Liver (tissue), 7 donors: ENCODE measurements at regions not wholly inside any gene's neighbourhood (a gene's known extent, or its start where the extent isn't known, plus 50 kb on each side); places are given as distances from the start of the nearest gene placed in this dataset.

ENCODE experiments used
- DNase-seq: peaks from one replicate; pipeline ENCODE4 v3.0.0-alpha.2; 2017; ENCODE audit warnings: low spot score
- H3K27ac ChIP-seq, 2 donors: one replicate each; pipeline ENCODE4 v1.7.0; 2013; ENCODE audit warnings: inconsistent platforms in 2 of 2, low read length in 2 of 2, control low read depth in 1 of 2, low read depth in 1 of 2, mild to moderate bottlenecking in 1 of 2
- H3K27me3 ChIP-seq, 4 donors: one replicate each; pipeline versions ENCODE4 v1.6.1 to v1.7.0; 2013; ENCODE audit warnings: low read length in 3 of 4, inconsistent platforms in 1 of 4, mild to moderate bottlenecking in 1 of 4, moderate library complexity in 1 of 4; ENCODE audit not compliant: control insufficient read depth in 4 of 4, insufficient read depth in 4 of 4
- H3K36me3 ChIP-seq, 4 donors: one replicate each; pipeline versions ENCODE4 v1.6.1 to v1.7.0; 2013; ENCODE audit warnings: low read length in 3 of 4, mild to moderate bottlenecking in 3 of 4, low read depth in 1 of 4, moderate library complexity in 1 of 4; ENCODE audit not compliant: control insufficient read depth in 4 of 4, insufficient read depth in 3 of 4
- H3K4me1 ChIP-seq, 4 donors: one replicate each; pipeline versions ENCODE4 v1.6.1 to v1.7.0; 2013; ENCODE audit warnings: low read length in 3 of 4, mild to moderate bottlenecking in 3 of 4, moderate library complexity in 1 of 4; ENCODE audit not compliant: control insufficient read depth in 4 of 4, insufficient read depth in 4 of 4
- H3K4me3 ChIP-seq, 3 donors: one replicate each; pipeline versions ENCODE4 v1.6.1 to v1.7.0; 2013; ENCODE audit warnings: low read length in 3 of 3, control low read depth in 1 of 3, low read depth in 1 of 3, mild to moderate bottlenecking in 1 of 3
- H3K9ac ChIP-seq, 2 donors: one replicate each; pipeline ENCODE4 v1.7.0; 2013; ENCODE audit warnings: low read length in 2 of 2, mild to moderate bottlenecking in 2 of 2, moderate library complexity in 2 of 2, control low read depth in 1 of 2, low read depth in 1 of 2
- H3K9me3 ChIP-seq, 4 donors: one replicate each; pipeline versions ENCODE4 v1.6.1 to v1.7.0; 2013; ENCODE audit warnings: low read length in 3 of 4; ENCODE audit not compliant: control insufficient read depth in 4 of 4
- EGR1 ChIP-seq, 2 donors: IDR thresholded peaks; 2 replicates each; pipeline ENCODE4 v1.6.1; 2016 to 2018; ENCODE audit warnings: antibody characterized with exemption in 2 of 2, low read depth in 2 of 2
- FOXA2 ChIP-seq: IDR thresholded peaks from 2 replicates; pipeline ENCODE4 v1.6.1; 2016; ENCODE audit warnings: antibody characterized with exemption
- GABPA ChIP-seq, 2 donors: IDR thresholded peaks in 1 of 2; conservative IDR thresholded peaks in 1 of 2; 2 replicates each; pipeline ENCODE4 v1.6.1; 2016; ENCODE audit warnings: antibody characterized with exemption in 2 of 2, mild to moderate bottlenecking in 1 of 2, moderate library complexity in 1 of 2
- HNF4A ChIP-seq, 2 donors: conservative IDR thresholded peaks; 2 replicates each; pipeline ENCODE4 v1.6.1; 2016; ENCODE audit warnings: antibody characterized with exemption in 2 of 2, mild to moderate bottlenecking in 2 of 2
- HNF4G ChIP-seq: IDR thresholded peaks from 2 replicates; pipeline ENCODE4 v1.6.1; 2016; ENCODE audit warnings: antibody characterized with exemption
- JUND ChIP-seq, 2 donors: IDR thresholded peaks; 2 replicates each; pipeline ENCODE4 v1.6.1; 2016; ENCODE audit warnings: antibody characterized with exemption in 2 of 2
- NR2F2 ChIP-seq: IDR thresholded peaks from 2 replicates; pipeline ENCODE4 v1.6.1; 2016; ENCODE audit warnings: antibody characterized with exemption
- RAD21 ChIP-seq, 2 donors: IDR thresholded peaks; 2 replicates each; pipeline ENCODE4 v1.6.1; 2016; ENCODE audit warnings: antibody characterized with exemption in 2 of 2, mild to moderate bottlenecking in 2 of 2
- RXRA ChIP-seq, 2 donors: IDR thresholded peaks; 2 replicates each; pipeline ENCODE4 v1.6.1; 2017 to 2018; ENCODE audit warnings: antibody characterized with exemption in 2 of 2, mild to moderate bottlenecking in 1 of 2
- SP1 ChIP-seq: IDR thresholded peaks from 2 replicates; pipeline ENCODE4 v1.6.1; 2018; ENCODE audit warnings: antibody characterized with exemption, mild to moderate bottlenecking
- TAF1 ChIP-seq: conservative IDR thresholded peaks from 2 replicates; pipeline ENCODE4 v1.6.1; 2016; ENCODE audit warnings: antibody characterized with exemption, mild to moderate bottlenecking
- WGBS: extraction: QIAGEN DNeasy Blood & Tissue Kit; methylation state at CpG from one replicate; pipeline ENCODE4 v1.1.7; 2013; 5-methylcytosine and 5-hydroxymethylcytosine counted together
- TF ChIP-seq, protein P1 (sequence below): IDR thresholded peaks from 2 replicates; pipeline ENCODE4 v1.6.1; 2016; ENCODE audit warnings: antibody characterized with exemption
- TF ChIP-seq, protein P2 (sequence below): IDR thresholded peaks from 2 replicates; pipeline ENCODE4 v1.6.1; 2016; ENCODE audit warnings: antibody characterized with exemption
- donor health status: healthy.
- donor health status: healthy.
- donor health status: healthy.
- donor health status: healthy.

DNA sequence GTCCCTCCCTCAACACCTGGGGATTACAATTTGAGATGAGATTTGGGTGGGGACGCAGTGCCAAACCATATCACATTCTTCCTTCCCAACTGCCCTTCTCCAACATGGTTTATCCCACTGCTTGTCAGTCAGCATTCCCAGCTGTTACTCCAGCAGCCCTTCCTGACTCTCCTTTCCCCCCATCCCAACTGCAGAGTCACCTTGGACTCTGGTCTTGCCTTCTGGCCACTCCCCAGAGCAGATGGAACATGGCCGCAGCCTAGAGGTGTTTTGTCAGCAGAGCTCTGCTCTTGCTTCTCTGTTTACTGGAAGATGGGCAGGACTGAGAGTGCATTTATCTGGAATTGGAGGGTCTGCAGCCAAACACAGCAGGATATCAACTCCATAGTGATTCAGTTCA lies 51.2 kb upstream of the MEX3C start:
- H3K4me3 ChIP-seq: no peak overlapping the region
- DNase-seq: no peak
- TF ChIP-seq GABPA (IDR thresholded peaks at IDR 0.05 in 1 of 2, conservative IDR thresholded peaks at IDR 0.05 in 1 of 2): no peak
- no peak for TF ChIP-seq TAF1
- no peak for TF ChIP-seq FOXA2
- no peak for TF ChIP-seq JUND (IDR thresholded peaks at IDR 0.05)
- TF ChIP-seq, protein P1, sequence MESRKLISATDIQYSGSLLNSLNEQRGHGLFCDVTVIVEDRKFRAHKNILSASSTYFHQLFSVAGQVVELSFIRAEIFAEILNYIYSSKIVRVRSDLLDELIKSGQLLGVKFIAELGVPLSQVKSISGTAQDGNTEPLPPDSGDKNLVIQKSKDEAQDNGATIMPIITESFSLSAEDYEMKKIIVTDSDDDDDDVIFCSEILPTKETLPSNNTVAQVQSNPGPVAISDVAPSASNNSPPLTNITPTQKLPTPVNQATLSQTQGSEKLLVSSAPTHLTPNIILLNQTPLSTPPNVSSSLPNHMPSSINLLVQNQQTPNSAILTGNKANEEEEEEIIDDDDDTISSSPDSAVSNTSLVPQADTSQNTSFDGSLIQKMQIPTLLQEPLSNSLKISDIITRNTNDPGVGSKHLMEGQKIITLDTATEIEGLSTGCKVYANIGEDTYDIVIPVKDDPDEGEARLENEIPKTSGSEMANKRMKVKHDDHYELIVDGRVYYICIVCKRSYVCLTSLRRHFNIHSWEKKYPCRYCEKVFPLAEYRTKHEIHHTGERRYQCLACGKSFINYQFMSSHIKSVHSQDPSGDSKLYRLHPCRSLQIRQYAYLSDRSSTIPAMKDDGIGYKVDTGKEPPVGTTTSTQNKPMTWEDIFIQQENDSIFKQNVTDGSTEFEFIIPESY: no peak
- no peak for TF ChIP-seq SP1
- TF ChIP-seq RAD21 (IDR thresholded peaks at IDR 0.05): no peak
- no peak for TF ChIP-seq RXRA (IDR thresholded peaks at IDR 0.05)
- WGBS: 83% methylated on average over 2 of the region's 2 CpGs
- no peaks in the 10 kb centered on the region for H3K27me3 ChIP-seq
- H3K27ac ChIP-seq: no peak overlapping the region
- no peaks in the 10 kb centered on the region for H3K36me3 ChIP-seq
- H3K4me1 ChIP-seq: no peaks in the 10 kb centered on the region
- H3K9me3 ChIP-seq: no peaks in the 10 kb centered on the region
- H3K9ac ChIP-seq: no peak overlapping the region

DNA sequence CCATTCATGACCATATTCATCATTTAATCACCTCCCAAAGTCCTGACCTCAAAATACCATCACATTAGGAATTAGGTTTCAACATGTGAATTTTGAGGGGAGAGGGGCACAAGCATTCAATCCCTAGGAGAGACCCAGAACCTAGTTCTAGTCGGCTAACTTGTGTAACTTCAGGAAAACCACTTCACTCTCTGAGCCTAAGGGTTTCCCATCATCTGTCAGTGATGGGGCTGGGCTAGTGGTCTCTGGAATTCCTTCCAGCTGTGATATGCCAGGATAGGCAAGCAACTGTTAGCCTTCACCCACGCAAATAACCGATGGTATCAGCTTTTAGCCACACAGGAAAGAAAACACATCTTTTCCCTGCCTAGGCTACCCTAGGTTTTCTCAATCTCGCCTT lies 52.5 kb upstream of the MEX3C start:
- WGBS: 57% methylated on average over 4 of the region's 4 CpGs
- no peak for TF ChIP-seq FOXA2
- TF ChIP-seq SP1: no peak
- no peak for TF ChIP-seq JUND (IDR thresholded peaks at IDR 0.05)

DNA sequence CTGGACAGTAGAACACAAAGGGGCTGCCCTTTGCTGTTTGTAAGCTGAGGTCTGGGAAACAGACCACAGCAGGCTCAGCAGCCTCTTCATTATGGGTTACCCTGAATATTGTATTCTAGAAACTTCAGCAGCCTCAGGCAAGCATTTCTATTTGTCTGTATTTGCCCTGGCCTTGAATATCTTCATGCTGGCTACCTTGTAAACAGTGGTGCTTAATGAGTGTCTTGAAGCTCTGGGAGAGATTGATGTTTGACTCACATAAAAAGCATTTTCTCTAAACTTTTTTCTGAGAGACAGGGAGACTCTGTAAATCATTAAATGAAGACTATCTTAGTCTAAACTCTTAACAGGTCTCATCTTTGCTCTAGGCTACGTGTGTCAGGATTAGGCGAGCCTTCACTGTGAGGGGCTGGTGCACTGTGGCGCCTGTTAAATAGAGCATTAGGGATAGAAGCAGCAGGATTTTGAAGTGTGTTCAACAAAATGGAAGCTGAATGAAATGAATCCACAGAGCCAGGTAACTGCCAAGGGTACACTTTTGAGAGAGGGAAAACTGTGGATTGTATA lies 53.1 kb upstream of the MEX3C start:
- no peak for TF ChIP-seq JUND (IDR thresholded peaks at IDR 0.05)
- TF ChIP-seq SP1: no peak
- no peak for TF ChIP-seq HNF4A (conservative IDR thresholded peaks at IDR 0.05)
- TF ChIP-seq, protein P2, sequence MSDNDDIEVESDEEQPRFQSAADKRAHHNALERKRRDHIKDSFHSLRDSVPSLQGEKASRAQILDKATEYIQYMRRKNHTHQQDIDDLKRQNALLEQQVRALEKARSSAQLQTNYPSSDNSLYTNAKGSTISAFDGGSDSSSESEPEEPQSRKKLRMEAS: no peak
- TF ChIP-seq HNF4G: no peak
- no peak for TF ChIP-seq NR2F2
- H3K4me1 ChIP-seq: no peaks in the 10 kb centered on the region
- WGBS: 50% methylated on average over 3 of the region's 3 CpGs
- no peaks in the 10 kb centered on the region for H3K9me3 ChIP-seq
- no peaks in the 10 kb centered on the region for H3K36me3 ChIP-seq
- no peak overlapping the region for H3K9ac ChIP-seq
- no peaks in the 10 kb centered on the region for H3K27me3 ChIP-seq
- H3K27ac ChIP-seq: no peak overlapping the region
- no peak overlapping the region for H3K4me3 ChIP-seq
- no peak for DNase-seq

More for the DNA sequence above, 52.5 kb upstream of the MEX3C start:
- Histone ChIP-seq H3K36me3 (no peaks in the 10 kb centered on the region), H3K27ac (no peak overlapping the region), H3K4me3 (no peak overlapping the region), H3K9me3 (no peaks in the 10 kb centered on the region), H3K27me3 (no peaks in the 10 kb centered on the region), H3K9ac (no peak overlapping the region), H3K4me1 (no peaks in the 10 kb centered on the region)
- no peak for DNase-seq

DNA sequence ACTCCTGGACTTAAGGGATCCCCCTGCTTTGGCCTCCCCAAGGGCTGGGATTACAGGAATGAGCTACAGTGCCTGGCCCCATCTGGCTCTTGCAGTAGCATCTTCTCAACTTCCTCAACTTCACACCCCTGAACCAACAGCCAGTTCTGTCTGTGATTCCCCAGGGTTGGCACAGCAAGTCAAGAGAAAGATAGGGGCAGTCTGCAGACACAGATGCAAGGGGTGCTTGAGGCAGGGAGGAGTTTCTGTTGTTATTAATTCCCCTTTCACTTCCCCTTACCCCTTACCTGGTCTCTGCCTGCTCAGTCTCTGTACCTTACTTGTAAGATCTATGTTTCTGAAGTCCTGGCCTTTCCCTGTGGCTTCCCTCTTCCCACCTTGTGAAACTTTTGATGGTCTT lies 54.1 kb upstream of the MEX3C start:
- Histone ChIP-seq H3K27ac (no peak overlapping the region), H3K4me1 (no peaks in the 10 kb centered on the region), H3K4me3 (no peak overlapping the region), H3K27me3 (no peaks in the 10 kb centered on the region), H3K9ac (no peak overlapping the region), H3K9me3 (no peaks in the 10 kb centered on the region), H3K36me3 (no peaks in the 10 kb centered on the region)
- TF ChIP-seq TAF1 (no peak), RXRA (IDR thresholded peaks at IDR 0.05) (no peak), SP1 (no peak), EGR1 (IDR thresholded peaks at IDR 0.05; ENCODE audit: low read depth in 2 of 2) (no peak), GABPA (IDR thresholded peaks at IDR 0.05 in 1 of 2, conservative IDR thresholded peaks at IDR 0.05 in 1 of 2) (no peak), JUND (IDR thresholded peaks at IDR 0.05) (no peak), FOXA2 (no peak), RAD21 (IDR thresholded peaks at IDR 0.05) (no peak), HNF4A (conservative IDR thresholded peaks at IDR 0.05) (no peak)
- TF ChIP-seq, protein P1: no peak
- no peak for DNase-seq
